MG63 (cell line): ENCODE measurements at regions not wholly inside any gene's neighbourhood (a gene's known extent, or its start where the extent isn't known, plus 50 kb on each side); places are given as distances from the start of the nearest gene placed in this dataset.

ENCODE experiments used
- DNase-seq: peaks from one replicate; pipeline ENCODE4 v3.0.0-alpha.2; 2020
- H3K27me3 ChIP-seq: fragments of 250-450 bp; sonication (Bioruptor Pico); 2 replicates; pipeline ENCODE4 v1.5.1; 2020; ENCODE audit warnings: mild to moderate bottlenecking, moderate library complexity
- H3K36me3 ChIP-seq: fragments of 250-450 bp; sonication (Bioruptor Pico); 2 replicates; pipeline ENCODE4 v1.5.1; 2020; ENCODE audit warnings: mild to moderate bottlenecking, moderate library complexity
- H3K4me3 ChIP-seq: fragments of 250-450 bp; sonication (Bioruptor Pico); 2 replicates; pipeline ENCODE4 v1.5.1; 2020; ENCODE audit warnings: mild to moderate bottlenecking, moderate library complexity
- H3K9me3 ChIP-seq: fragments of 250-450 bp; sonication (Bioruptor Pico); 2 replicates; pipeline ENCODE4 v1.5.1; 2020; ENCODE audit warnings: mild to moderate bottlenecking, moderate library complexity

GRCh38 chr1:192418552-192419285, 101.9 kb downstream of the RGS21 start:
- Histone ChIP-seq H3K9me3 (no peaks in the 10 kb centered on the region), H3K36me3 (no peaks in the 10 kb centered on the region), H3K4me3 (no peak overlapping the region), H3K27me3 (no peaks in the 10 kb centered on the region)
- DNase-seq: no peak

GRCh38 chr1:192430644-192431043, 113.9 kb downstream of the RGS21 start:
- no peaks in the 10 kb centered on the region for H3K36me3 ChIP-seq
- H3K27me3 ChIP-seq: no peaks in the 10 kb centered on the region
- no peak overlapping the region for H3K4me3 ChIP-seq
- H3K9me3 ChIP-seq: no peaks in the 10 kb centered on the region
- no peak for DNase-seq

GRCh38 chr1:192435704-192436103, 118.9 kb downstream of the RGS21 start:
- H3K9me3 ChIP-seq: no peaks in the 10 kb centered on the region
- H3K27me3 ChIP-seq: no peaks in the 10 kb centered on the region
- no peaks in the 10 kb centered on the region for H3K36me3 ChIP-seq
- no peak for DNase-seq
- no peak overlapping the region for H3K4me3 ChIP-seq

GRCh38 chr1:192436441-192437078, 119.8 kb downstream of the RGS21 start:
- no peak for DNase-seq
- H3K27me3 ChIP-seq: no peaks in the 10 kb centered on the region
- H3K36me3 ChIP-seq: no peaks in the 10 kb centered on the region
- H3K9me3 ChIP-seq: no peaks in the 10 kb centered on the region
- H3K4me3 ChIP-seq: no peak overlapping the region

GRCh38 chr1:192438737-192439136, 121.9 kb downstream of the RGS21 start:
- no peaks in the 10 kb centered on the region for H3K27me3 ChIP-seq
- no peaks in the 10 kb centered on the region for H3K36me3 ChIP-seq
- H3K9me3 ChIP-seq: no peaks in the 10 kb centered on the region
- no peak for DNase-seq
- no peak overlapping the region for H3K4me3 ChIP-seq

- H3K4me3 ChIP-seq: no peak overlapping the region
- no peaks in the 10 kb centered on the region for H3K27me3 ChIP-seq
- no peaks in the 10 kb centered on the region for H3K36me3 ChIP-seq
- H3K9me3 ChIP-seq: no peaks in the 10 kb centered on the region
- DNase-seq: peak; percentile 14
Observed at GRCh38 chr1:192439373-192440025, 122.7 kb downstream of the RGS21 start.

- no peak overlapping the region for H3K4me3 ChIP-seq
- no peaks in the 10 kb centered on the region for H3K27me3 ChIP-seq
- no peak for DNase-seq
- no peaks in the 10 kb centered on the region for H3K9me3 ChIP-seq
- no peaks in the 10 kb centered on the region for H3K36me3 ChIP-seq
Observed at GRCh38 chr1:192441492-192441891, 124.7 kb downstream of the RGS21 start.

GRCh38 chr1:192442736-192443135, 125.9 kb downstream of the RGS21 start:
- H3K27me3 ChIP-seq: no peaks in the 10 kb centered on the region
- no peak overlapping the region for H3K4me3 ChIP-seq
- no peak for DNase-seq
- no peaks in the 10 kb centered on the region for H3K9me3 ChIP-seq
- no peaks in the 10 kb centered on the region for H3K36me3 ChIP-seq

GRCh38 chr1:192443616-192444015, 126.8 kb downstream of the RGS21 start:
- no peak for DNase-seq
- H3K4me3 ChIP-seq: no peak overlapping the region

GRCh38 chr1:192445241-192445640, 128.4 kb downstream of the RGS21 start:
- no peak for DNase-seq
- H3K9me3 ChIP-seq: no peaks in the 10 kb centered on the region
- H3K4me3 ChIP-seq: no peak overlapping the region
- no peaks in the 10 kb centered on the region for H3K36me3 ChIP-seq
- H3K27me3 ChIP-seq: no peaks in the 10 kb centered on the region

More at GRCh38 chr1:192443616-192444015, 126.8 kb downstream of the RGS21 start:
- Histone ChIP-seq H3K27me3 (no peaks in the 10 kb centered on the region), H3K9me3 (no peaks in the 10 kb centered on the region), H3K36me3 (no peaks in the 10 kb centered on the region)

GRCh38 chr1:192445839-192446489, 129.2 kb downstream of the RGS21 start:
- H3K36me3 ChIP-seq: no peaks in the 10 kb centered on the region
- DNase-seq: peak; percentile 8
- H3K27me3 ChIP-seq: no peaks in the 10 kb centered on the region
- no peak overlapping the region for H3K4me3 ChIP-seq
- H3K9me3 ChIP-seq: no peaks in the 10 kb centered on the region

GRCh38 chr1:192448026-192448578, 127.5 kb upstream of the RGS1 start:
- H3K9me3 ChIP-seq: no peaks in the 10 kb centered on the region
- H3K27me3 ChIP-seq: no peaks in the 10 kb centered on the region
- no peak overlapping the region for H3K4me3 ChIP-seq
- no peaks in the 10 kb centered on the region for H3K36me3 ChIP-seq
- no peak for DNase-seq

- Histone ChIP-seq H3K9me3 (no peaks in the 10 kb centered on the region), H3K4me3 (no peak overlapping the region), H3K27me3 (no peaks in the 10 kb centered on the region), H3K36me3 (no peaks in the 10 kb centered on the region)
- DNase-seq: no peak
Observed at GRCh38 chr1:192453360-192453992, 122.1 kb upstream of the RGS1 start.

- Histone ChIP-seq H3K4me3 (no peak overlapping the region), H3K9me3 (no peaks in the 10 kb centered on the region), H3K36me3 (no peaks in the 10 kb centered on the region), H3K27me3 (no peaks in the 10 kb centered on the region)
- no peak for DNase-seq
Observed at GRCh38 chr1:192459467-192459866, 116.1 kb upstream of the RGS1 start.

- no peaks in the 10 kb centered on the region; the same call in 1 of the 2 replicates for H3K9me3 ChIP-seq
- H3K4me3 ChIP-seq: no peak overlapping the region
- DNase-seq: no peak
- no peaks in the 10 kb centered on the region for H3K36me3 ChIP-seq
- no peaks in the 10 kb centered on the region for H3K27me3 ChIP-seq
Observed at GRCh38 chr1:192461684-192462083, 113.9 kb upstream of the RGS1 start.

- no peak overlapping the region for H3K4me3 ChIP-seq
- no peak for DNase-seq
- H3K27me3 ChIP-seq: no peaks in the 10 kb centered on the region
- no peaks in the 10 kb centered on the region; the same call in 1 of the 2 replicates for H3K9me3 ChIP-seq
- H3K36me3 ChIP-seq: no peaks in the 10 kb centered on the region
Observed at GRCh38 chr1:192462616-192463015, 113.0 kb upstream of the RGS1 start.
